HG03521 (cell line): ENCODE measurements at regions not wholly inside any gene's neighbourhood (a gene's known extent, or its start where the extent isn't known, plus 50 kb on each side); places are given as distances from the start of the nearest gene placed in this dataset.

Experiments
- ATAC-seq: cut with Tn5 transposase; IDR thresholded peaks from one replicate; pipeline ENCODE4 v1.9.1; 2021; ENCODE audit warnings: mild to moderate bottlenecking, moderate library complexity; ENCODE audit not compliant: unreplicated experiment

GRCh38 chr18:42261731-42262130, 306.7 kb downstream of the PIK3C3 start:
- no peak for ATAC-seq

GRCh38 chr18:42264497-42264896, 309.5 kb downstream of the PIK3C3 start:
- no peak for ATAC-seq

- no peak for ATAC-seq
These were observed 313.2 kb downstream of the PIK3C3 start for GRCh38 chr18:42268186-42268725.

GRCh38 chr18:42268798-42269197, 313.8 kb downstream of the PIK3C3 start:
- ATAC-seq = no peak

- ATAC-seq = no peak
These were observed 316.8 kb downstream of the PIK3C3 start for GRCh38 chr18:42271647-42272414.

- no peak for ATAC-seq
These were observed 319.6 kb downstream of the PIK3C3 start for GRCh38 chr18:42274488-42275137.

GRCh38 chr18:42275138-42275535, 320.1 kb downstream of the PIK3C3 start:
- ATAC-seq = no peak

GRCh38 chr18:42275949-42276730, 321.1 kb downstream of the PIK3C3 start:
- ATAC-seq = no peak

- no peak for ATAC-seq
These were observed 326.1 kb downstream of the PIK3C3 start for GRCh38 chr18:42281124-42281523.

- no peak for ATAC-seq
These were observed 326.8 kb downstream of the PIK3C3 start for GRCh38 chr18:42281851-42282250.

- no peak for ATAC-seq
These were observed 332.0 kb downstream of the PIK3C3 start for GRCh38 chr18:42287047-42287446.

- no peak for ATAC-seq
These were observed 333.1 kb downstream of the PIK3C3 start for GRCh38 chr18:42288129-42288528.

GRCh38 chr18:42289526-42289925, 334.5 kb downstream of the PIK3C3 start:
- no peak for ATAC-seq

- no peak for ATAC-seq
These were observed 335.6 kb downstream of the PIK3C3 start for GRCh38 chr18:42290318-42291307.

- no peak for ATAC-seq
These were observed 337.6 kb downstream of the PIK3C3 start for GRCh38 chr18:42292654-42293053.

- no peak for ATAC-seq
These were observed 341.2 kb downstream of the PIK3C3 start for GRCh38 chr18:42296192-42296591.

- no peak for ATAC-seq
These were observed 341.7 kb downstream of the PIK3C3 start for GRCh38 chr18:42296723-42297122.

GRCh38 chr18:42298759-42299675, 344.0 kb downstream of the PIK3C3 start:
- peak; percentile 90 for ATAC-seq
